HEK293 (cell line): ENCODE measurements at regions not wholly inside any gene's neighbourhood (a gene's known extent, or its start where the extent isn't known, plus 50 kb on each side); places are given as distances from the start of the nearest gene placed in this dataset.

ENCODE experiments used
- CTCF ChIA-PET: fragments of 350-600 bp; formaldehyde crosslinking; extraction: SDS; loops from one replicate; lab custom pipeline; 2021; ENCODE audit warnings: antibody characterized with exemption; lab: Yijun Ruan, JAX
- POLR2A ChIA-PET: fragments of 300-600 bp; formaldehyde crosslinking; extraction: SDS; loops from one replicate; lab custom pipeline; 2020; ENCODE audit warnings: antibody characterized with exemption, inconsistent platforms; lab: Yijun Ruan, JAX
- H3K27ac ChIP-seq: fragments of 200-500 bp; sonication (Bioruptor generic); 2 replicates; pipeline ENCODE4 v1.5.1; 2014; ENCODE audit warnings: low read depth, low read length, control low read depth, inconsistent platforms; ENCODE audit errors: extremely low read depth
- H3K36me3 ChIP-seq, 2 experiments: fragments of 200-500 bp in 1 of 2; sonication (Bioruptor generic) in 1 of 2; 1 replicate in 1 of 2; 2 replicates in 1 of 2; pipeline ENCODE4 v1.5.1; 2014 to 2017; ENCODE audit warnings: inconsistent platforms in 2 of 2, low read length in 2 of 2; ENCODE audit not compliant: control insufficient read depth in 2 of 2, insufficient read depth in 1 of 2
- H3K4me1 ChIP-seq: fragments of 200-500 bp; sonication (Bioruptor generic); 2 replicates; pipeline ENCODE4 v1.5.1; 2014; ENCODE audit warnings: mild to moderate bottlenecking, low read length, inconsistent platforms; ENCODE audit not compliant: control insufficient read depth, insufficient read depth
- H3K4me3 ChIP-seq: 2 replicates; pipeline ENCODE4 v1.5.1; 2011; ENCODE audit warnings: low read depth, mild to moderate bottlenecking, control low read depth, low read length, moderate library complexity
- H3K9me3 ChIP-seq: fragments of 200-500 bp; sonication (Bioruptor generic); 2 replicates; pipeline ENCODE4 v1.5.1; 2014; ENCODE audit warnings: low read depth, low read length, inconsistent platforms; ENCODE audit not compliant: control insufficient read depth, insufficient read depth
- GLI2 ChIP-seq: fragments of 450-650 bp; formaldehyde crosslinking; IDR thresholded peaks from 2 replicates; pipeline ENCODE4; 2017; ENCODE audit warnings: missing biosample characterization, missing genetic modification characterization, low read depth, borderline replicate concordance
- MYNN ChIP-seq: fragments of 450-650 bp; formaldehyde crosslinking; IDR thresholded peaks from 2 replicates; pipeline ENCODE4 v1.5.1; 2016; ENCODE audit warnings: missing biosample characterization, missing genetic modification characterization, borderline replicate concordance
- OVOL3 ChIP-seq: fragments of 450-650 bp; formaldehyde crosslinking; IDR thresholded peaks from 2 replicates; pipeline ENCODE4 v1.5.1; 2016; ENCODE audit warnings: missing biosample characterization, missing genetic modification characterization
- ZBTB17 ChIP-seq: fragments of 450-650 bp; formaldehyde crosslinking; IDR thresholded peaks from 2 replicates; pipeline ENCODE4 v1.5.1; 2016; ENCODE audit warnings: missing biosample characterization, missing genetic modification characterization
- ZNF148 ChIP-seq: fragments of 450-650 bp; formaldehyde crosslinking; IDR thresholded peaks from 2 replicates; pipeline ENCODE4 v1.5.0; 2017; ENCODE audit warnings: missing biosample characterization, missing genetic modification characterization, borderline replicate concordance
- ZNF155 ChIP-seq: fragments of 450-650 bp; formaldehyde crosslinking; IDR thresholded peaks from 2 replicates; pipeline ENCODE4 v1.5.1; 2016; ENCODE audit warnings: missing biosample characterization, missing genetic modification characterization
- ZNF184 ChIP-seq: fragments of 450-650 bp; IDR thresholded peaks from 2 replicates; pipeline ENCODE4 v1.5.1; 2018; ENCODE audit warnings: missing biosample characterization, mild to moderate bottlenecking, missing genetic modification characterization
- ZNF211 ChIP-seq: fragments of 450-650 bp; formaldehyde crosslinking; IDR thresholded peaks from 2 replicates; pipeline ENCODE4 v1.5.1; 2016; ENCODE audit warnings: low read depth, missing biosample characterization, missing genetic modification characterization
- ZNF292 ChIP-seq: fragments of 450-650 bp; formaldehyde crosslinking; IDR thresholded peaks from 2 replicates; pipeline ENCODE4 v1.5.1; 2016; ENCODE audit warnings: low read depth, missing biosample characterization, missing genetic modification characterization, borderline replicate concordance
- ZNF449 ChIP-seq: fragments of 450-650 bp; formaldehyde crosslinking; IDR thresholded peaks from 2 replicates; pipeline ENCODE4 v1.5.1; 2017; ENCODE audit warnings: missing biosample characterization, mild to moderate bottlenecking, missing genetic modification characterization, moderate library complexity
- ZNF514 ChIP-seq: fragments of 450-650 bp; formaldehyde crosslinking; IDR thresholded peaks from 2 replicates; pipeline ENCODE4 v1.5.1; 2016; ENCODE audit warnings: missing biosample characterization, missing genetic modification characterization
- ZNF664 ChIP-seq: fragments of 450-650 bp; formaldehyde crosslinking; IDR thresholded peaks from 2 replicates; pipeline ENCODE4 v1.5.1; 2016; ENCODE audit warnings: missing biosample characterization, missing genetic modification characterization
- ZNF677 ChIP-seq: fragments of 450-650 bp; IDR thresholded peaks from 2 replicates; pipeline ENCODE4 v1.5.0; 2018; ENCODE audit warnings: missing biosample characterization, mild to moderate bottlenecking, missing genetic modification characterization, moderate library complexity
- ZNF701 ChIP-seq: fragments of 450-650 bp; formaldehyde crosslinking; IDR thresholded peaks from 2 replicates; pipeline ENCODE4 v1.5.1; 2016; ENCODE audit warnings: missing biosample characterization, missing genetic modification characterization
- ZNF747 ChIP-seq: fragments of 450-650 bp; formaldehyde crosslinking; IDR thresholded peaks from 2 replicates; pipeline ENCODE4 v1.5.1; 2016; ENCODE audit warnings: missing biosample characterization, missing genetic modification characterization
- ZXDB ChIP-seq: fragments of 450-650 bp; formaldehyde crosslinking; IDR thresholded peaks from 2 replicates; pipeline ENCODE4 v1.5.1; 2016; ENCODE audit warnings: missing biosample characterization, missing genetic modification characterization
- TF ChIP-seq, protein P1 (sequence below): fragments of 450-650 bp; formaldehyde crosslinking; IDR thresholded peaks from 2 replicates; pipeline ENCODE4 v1.5.1; 2016; ENCODE audit warnings: missing biosample characterization, missing genetic modification characterization
- TF ChIP-seq, protein P2 (sequence below): fragments of 450-650 bp; formaldehyde crosslinking; IDR thresholded peaks from 2 replicates; pipeline ENCODE4 v1.5.1; 2016; ENCODE audit warnings: missing biosample characterization, missing genetic modification characterization, borderline replicate concordance
- TF ChIP-seq, protein P3 (sequence below): fragments of 450-650 bp; formaldehyde crosslinking; IDR thresholded peaks from 2 replicates; pipeline ENCODE4 v1.5.1; 2016; ENCODE audit warnings: missing biosample characterization, missing genetic modification characterization, low read depth
- TF ChIP-seq, protein P4 (sequence below): fragments of 450-650 bp; formaldehyde crosslinking; IDR thresholded peaks from 2 replicates; pipeline ENCODE4 v1.5.1; 2016; ENCODE audit warnings: missing biosample characterization, missing genetic modification characterization
- TF ChIP-seq, protein P5 (sequence below): fragments of 450-650 bp; formaldehyde crosslinking; IDR thresholded peaks from 2 replicates; pipeline ENCODE4 v1.5.1; 2016; ENCODE audit warnings: missing biosample characterization, missing genetic modification characterization

DNA sequence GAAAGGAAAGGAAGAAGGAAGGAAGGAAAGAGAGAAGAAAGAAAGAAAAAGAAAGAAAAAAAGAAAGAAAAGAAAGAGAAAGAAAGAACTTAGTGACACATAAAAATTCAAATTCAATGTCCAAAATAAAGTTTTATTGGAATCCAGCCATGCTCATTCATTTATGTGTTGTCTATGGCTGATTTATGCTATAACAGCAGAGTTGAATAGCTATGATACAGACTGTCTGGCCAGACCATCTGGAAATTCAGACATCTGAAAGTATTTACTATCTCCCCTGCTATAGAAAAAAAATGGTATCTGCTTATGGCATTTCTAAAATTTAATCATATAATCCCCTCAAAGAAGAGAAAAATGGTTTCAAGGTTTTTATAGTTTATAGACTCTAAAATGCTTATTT is 79.4 kb upstream of the RRP15 start:
- Histone ChIP-seq H3K27ac (no peak overlapping the region), H3K4me1 (no peaks in the 10 kb centered on the region), H3K9me3 (no peaks in the 10 kb centered on the region)
- POLR2A ChIA-PET, result no interaction called here
- no peak for TF ChIP-seq ZNF514 (tag by site-specific recombination)
- TF ChIP-seq ZBTB17 (tag by site-specific recombination), result no peak
- TF ChIP-seq, protein P1, sequence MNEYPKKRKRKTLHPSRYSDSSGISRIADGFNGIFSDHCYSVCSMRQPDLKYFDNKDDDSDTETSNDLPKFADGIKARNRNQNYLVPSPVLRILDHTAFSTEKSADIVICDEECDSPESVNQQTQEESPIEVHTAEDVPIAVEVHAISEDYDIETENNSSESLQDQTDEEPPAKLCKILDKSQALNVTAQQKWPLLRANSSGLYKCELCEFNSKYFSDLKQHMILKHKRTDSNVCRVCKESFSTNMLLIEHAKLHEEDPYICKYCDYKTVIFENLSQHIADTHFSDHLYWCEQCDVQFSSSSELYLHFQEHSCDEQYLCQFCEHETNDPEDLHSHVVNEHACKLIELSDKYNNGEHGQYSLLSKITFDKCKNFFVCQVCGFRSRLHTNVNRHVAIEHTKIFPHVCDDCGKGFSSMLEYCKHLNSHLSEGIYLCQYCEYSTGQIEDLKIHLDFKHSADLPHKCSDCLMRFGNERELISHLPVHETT (tag by site-specific recombination), result no peak
- TF ChIP-seq ZNF677 (tag by site-specific recombination), result no peak
- TF ChIP-seq, protein P2, sequence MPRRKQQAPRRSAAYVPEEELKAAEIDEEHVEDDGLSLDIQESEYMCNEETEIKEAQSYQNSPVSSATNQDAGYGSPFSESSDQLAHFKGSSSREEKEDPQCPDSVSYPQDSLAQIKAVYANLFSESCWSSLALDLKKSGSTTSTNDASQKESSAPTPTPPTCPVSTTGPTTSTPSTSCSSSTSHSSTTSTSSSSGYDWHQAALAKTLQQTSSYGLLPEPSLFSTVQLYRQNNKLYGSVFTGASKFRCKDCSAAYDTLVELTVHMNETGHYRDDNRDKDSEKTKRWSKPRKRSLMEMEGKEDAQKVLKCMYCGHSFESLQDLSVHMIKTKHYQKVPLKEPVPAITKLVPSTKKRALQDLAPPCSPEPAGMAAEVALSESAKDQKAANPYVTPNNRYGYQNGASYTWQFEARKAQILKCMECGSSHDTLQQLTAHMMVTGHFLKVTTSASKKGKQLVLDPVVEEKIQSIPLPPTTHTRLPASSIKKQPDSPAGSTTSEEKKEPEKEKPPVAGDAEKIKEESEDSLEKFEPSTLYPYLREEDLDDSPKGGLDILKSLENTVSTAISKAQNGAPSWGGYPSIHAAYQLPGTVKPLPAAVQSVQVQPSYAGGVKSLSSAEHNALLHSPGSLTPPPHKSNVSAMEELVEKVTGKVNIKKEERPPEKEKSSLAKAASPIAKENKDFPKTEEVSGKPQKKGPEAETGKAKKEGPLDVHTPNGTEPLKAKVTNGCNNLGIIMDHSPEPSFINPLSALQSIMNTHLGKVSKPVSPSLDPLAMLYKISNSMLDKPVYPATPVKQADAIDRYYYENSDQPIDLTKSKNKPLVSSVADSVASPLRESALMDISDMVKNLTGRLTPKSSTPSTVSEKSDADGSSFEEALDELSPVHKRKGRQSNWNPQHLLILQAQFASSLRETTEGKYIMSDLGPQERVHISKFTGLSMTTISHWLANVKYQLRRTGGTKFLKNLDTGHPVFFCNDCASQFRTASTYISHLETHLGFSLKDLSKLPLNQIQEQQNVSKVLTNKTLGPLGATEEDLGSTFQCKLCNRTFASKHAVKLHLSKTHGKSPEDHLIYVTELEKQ (tag by site-specific recombination), result no peak
- no peak for TF ChIP-seq OVOL3 (tag by site-specific recombination)
- TF ChIP-seq ZNF664, result no peak
- no peak for TF ChIP-seq ZNF747 (tag by site-specific recombination)
- TF ChIP-seq, all 188 proteins: peak for 0
- Histone ChIP-seq H3K4me3 (no peak overlapping the region), H3K36me3 (no peaks in the 10 kb centered on the region)
- CTCF ChIA-PET, result interaction anchor here (0.7 kb wide), 1 partner anchor 1744 kb away, joined by 7 read pairs; no protein-coding TSS in a partner anchor

- POLR2A ChIA-PET, result no interaction called here
- no peaks in the 10 kb centered on the region for H3K9me3 ChIP-seq
- H3K4me3 ChIP-seq, result no peak overlapping the region
- H3K27ac ChIP-seq, result no peak overlapping the region
- CTCF ChIA-PET, result no interaction called here
- H3K36me3 ChIP-seq, result no peaks in the 10 kb centered on the region
- H3K4me1 ChIP-seq, result no peaks in the 10 kb centered on the region
- TF ChIP-seq ZNF148 (no peak), ZNF184 (no peak), ZNF664 (no peak), ZNF292 (no peak), ZNF155 (tag by site-specific recombination) (no peak), ZXDB (no peak), ZNF211 (tag by site-specific recombination) (no peak), ZNF449 (tag by site-specific recombination) (no peak), GLI2 (no peak), ZNF701 (tag by site-specific recombination) (no peak), MYNN (tag by site-specific recombination) (no peak)
- TF ChIP-seq, protein P3, sequence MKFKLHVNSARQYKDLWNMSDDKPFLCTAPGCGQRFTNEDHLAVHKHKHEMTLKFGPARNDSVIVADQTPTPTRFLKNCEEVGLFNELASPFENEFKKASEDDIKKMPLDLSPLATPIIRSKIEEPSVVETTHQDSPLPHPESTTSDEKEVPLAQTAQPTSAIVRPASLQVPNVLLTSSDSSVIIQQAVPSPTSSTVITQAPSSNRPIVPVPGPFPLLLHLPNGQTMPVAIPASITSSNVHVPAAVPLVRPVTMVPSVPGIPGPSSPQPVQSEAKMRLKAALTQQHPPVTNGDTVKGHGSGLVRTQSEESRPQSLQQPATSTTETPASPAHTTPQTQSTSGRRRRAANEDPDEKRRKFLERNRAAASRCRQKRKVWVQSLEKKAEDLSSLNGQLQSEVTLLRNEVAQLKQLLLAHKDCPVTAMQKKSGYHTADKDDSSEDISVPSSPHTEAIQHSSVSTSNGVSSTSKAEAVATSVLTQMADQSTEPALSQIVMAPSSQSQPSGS, result no peak
- TF ChIP-seq, protein P4, sequence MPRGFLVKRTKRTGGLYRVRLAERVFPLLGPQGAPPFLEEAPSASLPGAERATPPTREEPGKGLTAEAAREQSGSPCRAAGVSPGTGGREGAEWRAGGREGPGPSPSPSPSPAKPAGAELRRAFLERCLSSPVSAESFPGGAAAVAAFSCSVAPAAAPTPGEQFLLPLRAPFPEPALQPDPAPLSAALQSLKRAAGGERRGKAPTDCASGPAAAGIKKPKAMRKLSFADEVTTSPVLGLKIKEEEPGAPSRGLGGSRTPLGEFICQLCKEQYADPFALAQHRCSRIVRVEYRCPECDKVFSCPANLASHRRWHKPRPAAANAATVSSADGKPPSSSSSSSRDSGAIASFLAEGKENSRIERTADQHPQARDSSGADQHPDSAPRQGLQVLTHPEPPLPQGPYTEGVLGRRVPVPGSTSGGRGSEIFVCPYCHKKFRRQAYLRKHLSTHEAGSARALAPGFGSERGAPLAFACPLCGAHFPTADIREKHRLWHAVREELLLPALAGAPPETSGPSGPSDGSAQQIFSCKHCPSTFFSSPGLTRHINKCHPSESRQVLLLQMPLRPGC (tag by site-specific recombination), result no peak
- TF ChIP-seq, protein P5, sequence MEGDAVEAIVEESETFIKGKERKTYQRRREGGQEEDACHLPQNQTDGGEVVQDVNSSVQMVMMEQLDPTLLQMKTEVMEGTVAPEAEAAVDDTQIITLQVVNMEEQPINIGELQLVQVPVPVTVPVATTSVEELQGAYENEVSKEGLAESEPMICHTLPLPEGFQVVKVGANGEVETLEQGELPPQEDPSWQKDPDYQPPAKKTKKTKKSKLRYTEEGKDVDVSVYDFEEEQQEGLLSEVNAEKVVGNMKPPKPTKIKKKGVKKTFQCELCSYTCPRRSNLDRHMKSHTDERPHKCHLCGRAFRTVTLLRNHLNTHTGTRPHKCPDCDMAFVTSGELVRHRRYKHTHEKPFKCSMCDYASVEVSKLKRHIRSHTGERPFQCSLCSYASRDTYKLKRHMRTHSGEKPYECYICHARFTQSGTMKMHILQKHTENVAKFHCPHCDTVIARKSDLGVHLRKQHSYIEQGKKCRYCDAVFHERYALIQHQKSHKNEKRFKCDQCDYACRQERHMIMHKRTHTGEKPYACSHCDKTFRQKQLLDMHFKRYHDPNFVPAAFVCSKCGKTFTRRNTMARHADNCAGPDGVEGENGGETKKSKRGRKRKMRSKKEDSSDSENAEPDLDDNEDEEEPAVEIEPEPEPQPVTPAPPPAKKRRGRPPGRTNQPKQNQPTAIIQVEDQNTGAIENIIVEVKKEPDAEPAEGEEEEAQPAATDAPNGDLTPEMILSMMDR (tag by site-specific recombination), result no peak
Measured at GRCh38 chr1:218207194-218207593, 77.9 kb upstream of the RRP15 start.
